ENCODE measurements at regions not wholly inside any gene's neighbourhood (a gene's known extent, or its start where the extent isn't known, plus 50 kb on each side); places are given as distances from the start of the nearest gene placed in this dataset.

DNA sequence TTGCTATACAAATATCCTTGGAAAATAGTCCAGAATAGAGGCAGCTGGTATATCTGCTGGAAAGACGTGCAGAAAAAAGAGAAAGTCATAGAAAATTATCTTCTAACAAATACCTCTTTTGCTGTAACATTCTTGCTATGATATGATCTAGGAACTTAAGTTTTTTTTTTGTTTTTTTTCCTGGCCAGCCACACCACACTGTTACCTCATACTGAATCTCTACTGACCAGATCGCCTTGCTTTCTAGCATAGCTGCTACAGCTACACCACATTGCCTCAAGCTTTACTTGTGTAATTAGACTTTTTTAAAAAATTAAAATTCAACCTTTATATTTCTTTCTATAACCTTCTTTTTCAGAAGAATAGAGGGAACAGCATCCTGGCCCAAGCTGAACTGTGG, 142.2 kb upstream of the PRLR start:
- Histone ChIP-seq H3K27ac (no peak overlapping the region), H3K36me3 (ENCODE audit: insufficient read depth) (no peaks in the 10 kb centered on the region), H4K20me1 (ENCODE audit: insufficient read depth) (no peaks in the 10 kb centered on the region), H3K9ac (no peak overlapping the region), H3K4me3 (IDR thresholded peaks at IDR 0.05; ENCODE audit: insufficient read depth, low read depth, low read length) (no peak overlapping the region), H3K4me2 (no peak overlapping the region), H2AFZ (ENCODE audit: low read depth) (no peak overlapping the region), H3K79me2 (ENCODE audit: insufficient read depth, low read depth) (no peaks in the 10 kb centered on the region), H3K27me3 (ENCODE audit: insufficient read depth, low read depth) (no peaks in the 10 kb centered on the region), H3K4me1 (ENCODE audit: low read depth, poor library complexity, severe bottlenecking) (no peaks in the 10 kb centered on the region)
- TF ChIP-seq, protein P1, sequence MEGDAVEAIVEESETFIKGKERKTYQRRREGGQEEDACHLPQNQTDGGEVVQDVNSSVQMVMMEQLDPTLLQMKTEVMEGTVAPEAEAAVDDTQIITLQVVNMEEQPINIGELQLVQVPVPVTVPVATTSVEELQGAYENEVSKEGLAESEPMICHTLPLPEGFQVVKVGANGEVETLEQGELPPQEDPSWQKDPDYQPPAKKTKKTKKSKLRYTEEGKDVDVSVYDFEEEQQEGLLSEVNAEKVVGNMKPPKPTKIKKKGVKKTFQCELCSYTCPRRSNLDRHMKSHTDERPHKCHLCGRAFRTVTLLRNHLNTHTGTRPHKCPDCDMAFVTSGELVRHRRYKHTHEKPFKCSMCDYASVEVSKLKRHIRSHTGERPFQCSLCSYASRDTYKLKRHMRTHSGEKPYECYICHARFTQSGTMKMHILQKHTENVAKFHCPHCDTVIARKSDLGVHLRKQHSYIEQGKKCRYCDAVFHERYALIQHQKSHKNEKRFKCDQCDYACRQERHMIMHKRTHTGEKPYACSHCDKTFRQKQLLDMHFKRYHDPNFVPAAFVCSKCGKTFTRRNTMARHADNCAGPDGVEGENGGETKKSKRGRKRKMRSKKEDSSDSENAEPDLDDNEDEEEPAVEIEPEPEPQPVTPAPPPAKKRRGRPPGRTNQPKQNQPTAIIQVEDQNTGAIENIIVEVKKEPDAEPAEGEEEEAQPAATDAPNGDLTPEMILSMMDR (conservative IDR thresholded peaks at IDR 0.05; ENCODE audit: low read depth, low read length) = no peak

- H3K27ac ChIP-seq = no peak overlapping the region
- no peaks in the 10 kb centered on the region for H3K27me3 ChIP-seq (ENCODE audit: insufficient read depth, low read depth)
- no peak overlapping the region for H3K4me3 ChIP-seq (IDR thresholded peaks at IDR 0.05; ENCODE audit: insufficient read depth, low read depth, low read length)
- H3K9ac ChIP-seq = no peak overlapping the region
- TF ChIP-seq, protein P1 (conservative IDR thresholded peaks at IDR 0.05; ENCODE audit: low read depth, low read length) = no peak
- no peaks in the 10 kb centered on the region for H3K4me1 ChIP-seq (ENCODE audit: low read depth, poor library complexity, severe bottlenecking)
- no peak overlapping the region for H2AFZ ChIP-seq (ENCODE audit: low read depth)
- no peak overlapping the region for H3K4me2 ChIP-seq
- no peaks in the 10 kb centered on the region for H4K20me1 ChIP-seq (ENCODE audit: insufficient read depth)
- H3K79me2 ChIP-seq (ENCODE audit: insufficient read depth, low read depth) = no peaks in the 10 kb centered on the region
- no peaks in the 10 kb centered on the region for H3K36me3 ChIP-seq (ENCODE audit: insufficient read depth)
These were observed 141.7 kb upstream of the PRLR start for GRCh38 chr5:35371951-35372426.

GRCh38 chr5:35370871-35371270, 140.6 kb upstream of the PRLR start:
- Histone ChIP-seq H4K20me1 (ENCODE audit: insufficient read depth) (no peaks in the 10 kb centered on the region), H2AFZ (ENCODE audit: low read depth) (no peak overlapping the region), H3K9ac (no peak overlapping the region), H3K27ac (no peak overlapping the region), H3K4me3 (IDR thresholded peaks at IDR 0.05; ENCODE audit: insufficient read depth, low read depth, low read length) (no peak overlapping the region), H3K4me1 (ENCODE audit: low read depth, poor library complexity, severe bottlenecking) (no peaks in the 10 kb centered on the region), H3K36me3 (ENCODE audit: insufficient read depth) (no peaks in the 10 kb centered on the region), H3K27me3 (ENCODE audit: insufficient read depth, low read depth) (no peaks in the 10 kb centered on the region), H3K79me2 (ENCODE audit: insufficient read depth, low read depth) (no peaks in the 10 kb centered on the region), H3K4me2 (no peak overlapping the region)
- TF ChIP-seq, protein P1 (conservative IDR thresholded peaks at IDR 0.05; ENCODE audit: low read depth, low read length) = no peak

DNA sequence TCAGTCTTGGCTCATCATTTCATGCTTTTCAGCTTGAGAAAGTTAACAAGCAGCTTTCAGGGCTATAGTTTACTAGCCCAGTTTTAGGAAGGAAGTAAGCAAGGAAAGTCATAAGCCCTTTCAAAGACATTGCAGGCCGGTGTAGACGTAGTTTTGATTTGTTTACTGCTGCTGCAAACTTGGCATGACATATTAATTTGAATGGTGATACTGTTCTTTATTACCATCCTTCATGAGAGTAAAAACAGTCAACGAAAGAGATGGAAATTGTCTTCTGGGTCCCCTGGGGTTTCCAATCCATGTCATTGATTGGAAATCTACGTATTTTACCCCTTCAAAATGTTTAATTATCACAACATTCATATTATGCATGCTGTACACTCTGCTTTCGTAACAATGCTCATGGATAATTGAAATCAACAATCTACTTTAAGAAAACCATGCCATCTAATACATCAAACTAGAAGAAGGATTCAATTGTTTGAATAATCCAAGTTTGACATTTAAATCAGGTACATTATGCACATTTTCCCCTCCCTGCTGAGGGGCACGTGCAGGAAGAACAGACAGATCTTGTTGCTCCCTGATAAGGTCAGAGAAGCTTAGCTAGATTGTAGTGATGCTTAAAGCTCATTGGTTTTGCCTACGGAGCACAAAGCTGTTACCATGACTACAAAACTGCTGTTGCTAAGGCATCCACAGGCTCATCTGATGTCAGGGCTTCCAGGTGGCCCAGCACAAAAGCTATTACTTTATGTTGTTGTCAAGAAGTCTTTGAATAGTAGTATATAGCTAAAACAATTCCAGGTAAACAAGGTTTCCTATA, 139.9 kb upstream of the PRLR start:
- Histone ChIP-seq H4K20me1 (ENCODE audit: insufficient read depth) (no peaks in the 10 kb centered on the region), H3K4me3 (IDR thresholded peaks at IDR 0.05; ENCODE audit: insufficient read depth, low read depth, low read length) (no peak overlapping the region), H2AFZ (ENCODE audit: low read depth) (no peak overlapping the region), H3K4me1 (ENCODE audit: low read depth, poor library complexity, severe bottlenecking) (no peaks in the 10 kb centered on the region), H3K4me2 (no peak overlapping the region), H3K27me3 (ENCODE audit: insufficient read depth, low read depth) (no peaks in the 10 kb centered on the region), H3K36me3 (ENCODE audit: insufficient read depth) (no peaks in the 10 kb centered on the region), H3K27ac (no peak overlapping the region), H3K79me2 (ENCODE audit: insufficient read depth, low read depth) (no peaks in the 10 kb centered on the region), H3K9ac (no peak overlapping the region)
- TF ChIP-seq, protein P1 (conservative IDR thresholded peaks at IDR 0.05; ENCODE audit: low read depth, low read length) = no peak

Measured in KMS-11 (cell line).